Astrocyte of the spinal cord (primary cell): ENCODE measurements at regions not wholly inside any gene's neighbourhood (a gene's known extent, or its start where the extent isn't known, plus 50 kb on each side); places are given as distances from the start of the nearest gene placed in this dataset.

Source experiments
- DNase-seq: peaks from one replicate; pipeline ENCODE4 v3.0.0; 2011; ENCODE audit warnings: low read depth, low spot score
- H3K4me3 ChIP-seq: 2 replicates; pipeline ENCODE4 v1.5.1; 2011; ENCODE audit warnings: low read depth, mild to moderate bottlenecking, low read length, moderate library complexity
- CTCF ChIP-seq: IDR thresholded peaks from 2 replicates; pipeline ENCODE4 v1.5.1; 2012; ENCODE audit warnings: low read depth, mild to moderate bottlenecking, low read length, inconsistent platforms
- in situ Hi-C: cut with HindIII; loops from 2 replicates; pipeline ENCODE4 v1.10.0; 2017; ENCODE audit warnings: low sequenced_read_pairs

- in situ Hi-C loops: no loop called here
- DNase-seq: no peak
- no peak for TF ChIP-seq CTCF
- H3K4me3 ChIP-seq: no peak overlapping the region
Observed at GRCh38 chr1:5564578-5565257, 427.5 kb downstream of the NPHP4 start.

- in situ Hi-C loops: no loop called here
- no peak for DNase-seq
- no peak overlapping the region for H3K4me3 ChIP-seq
- no peak for TF ChIP-seq CTCF
Observed at GRCh38 chr1:5563861-5564577, 428.2 kb downstream of the NPHP4 start.

GRCh38 chr1:5562769-5563168 is 429.5 kb downstream of the NPHP4 start:
- DNase-seq: no peak
- no peak for TF ChIP-seq CTCF
- in situ Hi-C loops: no loop called here
- no peak overlapping the region for H3K4me3 ChIP-seq

- no peak for TF ChIP-seq CTCF
- DNase-seq: no peak
- H3K4me3 ChIP-seq: no peak overlapping the region
- in situ Hi-C loops: no loop called here
Observed at GRCh38 chr1:5562331-5562730, 429.9 kb downstream of the NPHP4 start.

- DNase-seq: no peak
- TF ChIP-seq CTCF: no peak
- in situ Hi-C loops: no loop called here
- H3K4me3 ChIP-seq: no peak overlapping the region
Observed at GRCh38 chr1:5559078-5559477, 433.1 kb downstream of the NPHP4 start.

- DNase-seq: no peak
- TF ChIP-seq CTCF: no peak
- no peak overlapping the region for H3K4me3 ChIP-seq
- in situ Hi-C loops: no loop called here
Observed at GRCh38 chr1:5555853-5556252, 436.4 kb downstream of the NPHP4 start.
